ENCODE measurements at regions not wholly inside any gene's neighbourhood (a gene's known extent, or its start where the extent isn't known, plus 50 kb on each side); places are given as distances from the start of the nearest gene placed in this dataset.

DNA sequence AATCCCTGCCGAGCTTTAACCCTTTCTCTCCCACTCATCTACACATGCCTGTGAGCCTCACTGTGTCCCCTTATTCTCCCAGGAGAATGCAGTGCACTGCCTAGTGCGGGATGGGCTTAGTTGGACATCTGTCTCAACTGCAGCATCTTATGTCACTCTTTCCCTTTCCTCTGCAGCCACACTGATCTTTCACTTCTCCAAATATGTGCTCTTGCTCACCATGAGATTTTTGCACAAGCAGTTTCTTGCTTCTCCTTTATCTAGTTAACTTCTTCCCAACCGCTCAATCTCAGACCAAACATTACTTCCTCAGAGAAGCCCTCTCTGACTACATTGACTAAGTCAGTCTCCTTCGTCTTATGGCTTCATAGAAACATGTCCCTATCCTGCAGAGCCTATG lies 292.3 kb downstream of the KBTBD8 start:
- no peak for DNase-seq (ENCODE audit: extremely low spot score)
- 81% methylated on average over 4 of the region's 4 CpGs for WGBS
- H3K9me3 ChIP-seq, result no peaks in the 10 kb centered on the region
- no peak overlapping the region for H3K27ac ChIP-seq (replicated peaks in 1 of 4)
- no peaks in the 10 kb centered on the region for H3K27me3 ChIP-seq
- H3K4me1 ChIP-seq, result peaks cover 0 to 10% (median 0%) of the 10 kb centered on the region in 4 donors
- no peaks in the 10 kb centered on the region for H3K36me3 ChIP-seq
- TF ChIP-seq, protein P1, sequence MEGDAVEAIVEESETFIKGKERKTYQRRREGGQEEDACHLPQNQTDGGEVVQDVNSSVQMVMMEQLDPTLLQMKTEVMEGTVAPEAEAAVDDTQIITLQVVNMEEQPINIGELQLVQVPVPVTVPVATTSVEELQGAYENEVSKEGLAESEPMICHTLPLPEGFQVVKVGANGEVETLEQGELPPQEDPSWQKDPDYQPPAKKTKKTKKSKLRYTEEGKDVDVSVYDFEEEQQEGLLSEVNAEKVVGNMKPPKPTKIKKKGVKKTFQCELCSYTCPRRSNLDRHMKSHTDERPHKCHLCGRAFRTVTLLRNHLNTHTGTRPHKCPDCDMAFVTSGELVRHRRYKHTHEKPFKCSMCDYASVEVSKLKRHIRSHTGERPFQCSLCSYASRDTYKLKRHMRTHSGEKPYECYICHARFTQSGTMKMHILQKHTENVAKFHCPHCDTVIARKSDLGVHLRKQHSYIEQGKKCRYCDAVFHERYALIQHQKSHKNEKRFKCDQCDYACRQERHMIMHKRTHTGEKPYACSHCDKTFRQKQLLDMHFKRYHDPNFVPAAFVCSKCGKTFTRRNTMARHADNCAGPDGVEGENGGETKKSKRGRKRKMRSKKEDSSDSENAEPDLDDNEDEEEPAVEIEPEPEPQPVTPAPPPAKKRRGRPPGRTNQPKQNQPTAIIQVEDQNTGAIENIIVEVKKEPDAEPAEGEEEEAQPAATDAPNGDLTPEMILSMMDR (IDR thresholded peaks at IDR 0.05), result no peak
- no peak for TF ChIP-seq EP300 (IDR thresholded peaks at IDR 0.05)
- no peak for TF ChIP-seq POLR2AphosphoS5 (IDR thresholded peaks at IDR 0.05)
- intact Hi-C loops (cut with DNase I), result no loop called here
- H3K4me3 ChIP-seq, result no peak overlapping the region

DNA sequence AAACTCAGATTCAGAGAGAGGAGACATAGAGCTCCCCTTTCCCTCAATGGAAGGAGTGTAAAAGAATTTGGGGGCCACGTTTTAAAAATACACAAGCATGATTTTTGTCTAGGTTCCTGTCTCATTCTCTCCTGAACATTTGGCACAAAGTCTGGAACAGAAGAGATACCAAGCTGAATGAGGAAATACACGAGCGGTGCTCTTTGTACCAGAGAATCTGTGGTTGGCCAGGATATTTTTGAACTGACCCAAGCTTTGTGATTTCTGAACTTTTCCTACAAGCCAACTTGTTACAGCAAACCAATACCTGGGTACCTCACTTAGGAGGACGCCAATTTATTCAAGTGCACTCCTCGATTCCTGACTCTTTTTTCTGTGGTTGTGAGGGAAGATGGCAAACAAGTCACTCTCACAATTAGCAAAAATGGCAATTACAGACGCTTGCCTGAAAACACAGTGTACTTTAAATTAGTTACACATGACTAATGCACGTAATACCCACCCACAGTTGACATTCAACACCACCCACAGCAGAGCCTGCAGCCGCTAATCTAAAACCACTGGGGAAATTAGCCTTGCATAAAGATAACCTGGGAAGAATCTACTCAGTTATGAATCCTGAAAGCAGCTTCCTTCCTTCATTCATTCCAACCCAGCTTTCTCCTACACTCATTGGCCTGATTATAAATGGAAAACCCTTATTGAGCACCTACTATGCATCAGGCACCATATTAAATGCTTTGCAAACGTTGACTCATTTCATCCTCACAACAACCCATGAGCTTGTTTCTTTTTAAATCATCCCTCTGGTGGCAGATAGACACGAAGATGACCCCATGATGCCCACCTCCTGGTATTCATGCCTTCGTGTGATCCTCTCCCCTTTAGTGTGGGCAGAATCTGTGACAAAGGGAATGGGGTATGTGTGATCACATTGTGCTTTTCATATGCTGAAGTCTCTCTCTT lies 293.5 kb downstream of the KBTBD8 start:
- TF ChIP-seq EP300 (IDR thresholded peaks at IDR 0.05), result no peak
- TF ChIP-seq POLR2A (IDR thresholded peaks at IDR 0.05; ENCODE audit: low read depth), result no peak
- TF ChIP-seq, protein P1 (IDR thresholded peaks at IDR 0.05), result no peak
- no peak for TF ChIP-seq POLR2AphosphoS5 (IDR thresholded peaks at IDR 0.05)
- WGBS, result 66% methylated on average over 11 of the region's 11 CpGs
- no peak for DNase-seq (ENCODE audit: extremely low spot score)
- Histone ChIP-seq H3K36me3 (no peaks in the 10 kb centered on the region), H3K4me3 (no peak overlapping the region), H3K27me3 (no peaks in the 10 kb centered on the region), H3K4me1 (peaks cover 0 to 10% (median 0%) of the 10 kb centered on the region in 4 donors), H3K9me3 (no peaks in the 10 kb centered on the region), H3K27ac (replicated peaks in 1 of 4) (no peak overlapping the region)
- intact Hi-C loops (cut with DNase I), result no loop called here

DNA sequence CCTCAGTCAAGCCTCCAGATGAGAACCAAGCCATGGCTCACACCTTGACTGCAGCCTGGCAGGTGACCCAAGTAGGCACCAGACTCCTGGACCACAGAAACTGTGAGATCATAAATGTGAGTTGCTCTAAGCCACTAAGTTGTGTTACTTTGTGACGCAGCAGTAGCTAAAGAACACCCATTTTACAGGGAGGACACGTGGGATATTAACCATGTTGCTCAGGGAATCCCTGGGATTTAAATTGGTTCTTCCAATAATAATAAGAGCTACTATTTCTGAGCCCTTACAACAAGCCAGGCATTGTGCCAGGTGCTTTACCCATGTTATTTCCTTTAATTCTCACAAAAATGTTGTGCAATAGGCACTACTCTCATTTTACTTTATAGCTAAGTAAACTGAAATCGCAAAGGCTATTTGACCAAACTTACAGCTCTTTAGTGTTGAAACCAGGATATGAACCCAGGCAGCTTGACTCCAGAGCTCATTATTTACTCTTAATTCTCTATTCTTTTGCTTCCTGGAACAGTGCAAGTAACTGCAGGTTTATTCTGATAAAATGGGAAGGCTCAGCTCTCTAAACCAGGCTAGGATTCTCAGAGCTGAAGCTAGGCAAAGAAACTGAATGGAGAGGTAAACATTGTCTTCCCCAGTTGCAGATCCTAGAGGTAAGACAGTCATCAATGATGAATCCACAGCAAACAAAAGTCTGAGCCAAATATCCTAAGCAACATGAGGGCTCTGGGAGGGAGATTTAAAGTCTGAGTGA lies 294.4 kb downstream of the KBTBD8 start:
- H3K27me3 ChIP-seq, result no peaks in the 10 kb centered on the region
- DNase-seq (ENCODE audit: extremely low spot score), result no peak
- no peak overlapping the region for H3K27ac ChIP-seq (replicated peaks in 1 of 4)
- no peak for TF ChIP-seq POLR2A (IDR thresholded peaks at IDR 0.05; ENCODE audit: low read depth)
- TF ChIP-seq POLR2AphosphoS5 (IDR thresholded peaks at IDR 0.05), result no peak
- TF ChIP-seq, protein P1 (IDR thresholded peaks at IDR 0.05), result no peak
- no peak for TF ChIP-seq EP300 (IDR thresholded peaks at IDR 0.05)
- no peaks in the 10 kb centered on the region for H3K36me3 ChIP-seq
- intact Hi-C loops (cut with DNase I), result no loop called here
- H3K4me3 ChIP-seq, result no peak overlapping the region
- peaks cover 0 to 10% (median 0%) of the 10 kb centered on the region in 4 donors for H3K4me1 ChIP-seq
- H3K9me3 ChIP-seq, result no peaks in the 10 kb centered on the region
- 79% methylated on average over 3 of the region's 3 CpGs for WGBS

DNA sequence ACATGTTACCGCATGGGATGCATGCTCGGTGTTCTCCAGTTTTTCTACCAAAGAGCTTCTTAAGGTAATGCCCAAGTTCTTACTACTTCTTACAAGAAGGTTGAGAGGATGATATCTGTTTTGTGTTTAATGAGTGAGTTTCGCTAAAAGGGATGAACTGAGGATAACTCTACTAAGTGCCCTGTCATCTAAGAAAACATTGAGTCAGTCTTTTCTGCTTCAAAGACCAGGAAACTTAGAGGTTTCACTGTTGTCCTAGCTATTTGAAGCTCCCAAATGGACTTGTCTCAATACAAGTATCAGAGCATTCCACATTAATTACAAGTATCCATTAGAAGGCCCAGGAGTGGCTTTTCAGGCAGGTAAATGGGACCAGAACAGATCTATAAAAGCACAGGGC lies 296.2 kb downstream of the KBTBD8 start:
- 97% methylated on average over 3 of the region's 3 CpGs for WGBS
- no peak overlapping the region for H3K4me3 ChIP-seq

More for the DNA sequence above, 296.2 kb downstream of the KBTBD8 start:
- H3K4me1 ChIP-seq, result peaks cover 0 to 7% (median 0%) of the 10 kb centered on the region in 4 donors
- intact Hi-C loops (cut with DNase I), result no loop called here
- no peaks in the 10 kb centered on the region for H3K9me3 ChIP-seq
- H3K27ac ChIP-seq (replicated peaks in 1 of 4), result no peak overlapping the region
- H3K27me3 ChIP-seq, result no peaks in the 10 kb centered on the region
- no peaks in the 10 kb centered on the region for H3K36me3 ChIP-seq
- TF ChIP-seq EP300 (IDR thresholded peaks at IDR 0.05) (no peak), POLR2A (IDR thresholded peaks at IDR 0.05; ENCODE audit: low read depth) (no peak), POLR2AphosphoS5 (IDR thresholded peaks at IDR 0.05) (no peak)
- TF ChIP-seq, protein P1 (IDR thresholded peaks at IDR 0.05), result no peak
- no peak for DNase-seq (ENCODE audit: extremely low spot score)
